HG03378 (cell line): ENCODE measurements at regions not wholly inside any gene's neighbourhood (a gene's known extent, or its start where the extent isn't known, plus 50 kb on each side); places are given as distances from the start of the nearest gene placed in this dataset.

Source experiments
- ATAC-seq: cut with Tn5 transposase; IDR thresholded peaks from one replicate; pipeline ENCODE4 v1.9.1; 2021; ENCODE audit warnings: mild to moderate bottlenecking, moderate library complexity; ENCODE audit not compliant: unreplicated experiment

DNA sequence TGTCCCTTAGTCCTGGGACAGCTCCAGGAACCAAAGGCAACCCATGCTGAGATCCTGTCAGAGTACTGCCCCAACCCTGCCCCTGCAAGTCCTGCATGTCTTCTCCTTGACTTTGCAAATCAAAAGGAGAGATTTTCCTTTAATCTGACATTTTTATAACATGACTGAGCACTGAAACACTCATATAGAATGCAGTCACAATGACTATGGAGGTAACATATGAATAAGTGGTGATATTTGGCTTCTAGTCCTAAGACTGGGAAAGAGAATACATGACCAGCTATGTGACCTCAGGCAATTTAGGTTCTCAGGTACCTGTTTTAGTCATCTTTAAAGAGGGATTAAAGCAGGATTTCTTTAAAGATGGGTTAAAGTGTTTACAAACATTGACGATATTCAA is 941.6 kb upstream of the CDH8 start:
- no peak for ATAC-seq

DNA sequence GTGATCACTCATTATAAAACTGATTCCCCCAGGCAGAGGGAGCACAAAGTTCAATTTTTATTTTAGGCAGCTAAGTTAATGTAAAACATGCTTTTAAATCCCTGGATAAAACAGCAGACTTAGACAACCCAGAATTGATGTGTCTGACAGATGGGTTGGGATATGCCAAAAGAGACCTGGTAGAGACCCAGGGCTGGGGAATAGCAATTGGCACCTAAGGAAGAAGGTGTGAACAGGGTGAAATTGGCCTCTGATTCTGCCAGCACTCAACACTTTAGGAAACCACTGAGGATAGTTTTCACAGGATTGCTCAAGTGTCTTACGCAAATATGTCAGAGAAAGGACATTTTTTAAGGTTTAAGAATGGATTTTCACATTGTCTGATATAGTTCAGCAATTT is 938.2 kb upstream of the CDH8 start:
- ATAC-seq, result no peak

DNA sequence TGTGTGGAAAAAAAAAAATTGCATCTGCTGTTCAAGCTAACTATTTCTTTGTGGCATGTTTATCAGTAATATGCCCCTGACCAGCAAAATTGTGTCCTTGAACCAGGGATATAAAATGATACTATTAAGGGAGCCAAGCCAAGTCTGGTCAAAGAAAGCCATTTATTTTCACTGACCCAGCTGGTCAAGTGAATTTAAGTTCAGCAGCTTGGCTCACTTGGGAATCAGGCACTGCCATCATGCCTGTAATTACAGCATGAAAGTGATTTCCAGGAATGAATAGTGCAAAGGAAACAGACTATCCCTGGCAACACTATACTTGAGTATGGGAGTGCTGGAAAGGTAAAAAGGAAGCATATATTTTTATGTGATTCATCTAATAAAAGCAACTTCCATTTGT is 934.6 kb upstream of the CDH8 start:
- ATAC-seq, result no peak

DNA sequence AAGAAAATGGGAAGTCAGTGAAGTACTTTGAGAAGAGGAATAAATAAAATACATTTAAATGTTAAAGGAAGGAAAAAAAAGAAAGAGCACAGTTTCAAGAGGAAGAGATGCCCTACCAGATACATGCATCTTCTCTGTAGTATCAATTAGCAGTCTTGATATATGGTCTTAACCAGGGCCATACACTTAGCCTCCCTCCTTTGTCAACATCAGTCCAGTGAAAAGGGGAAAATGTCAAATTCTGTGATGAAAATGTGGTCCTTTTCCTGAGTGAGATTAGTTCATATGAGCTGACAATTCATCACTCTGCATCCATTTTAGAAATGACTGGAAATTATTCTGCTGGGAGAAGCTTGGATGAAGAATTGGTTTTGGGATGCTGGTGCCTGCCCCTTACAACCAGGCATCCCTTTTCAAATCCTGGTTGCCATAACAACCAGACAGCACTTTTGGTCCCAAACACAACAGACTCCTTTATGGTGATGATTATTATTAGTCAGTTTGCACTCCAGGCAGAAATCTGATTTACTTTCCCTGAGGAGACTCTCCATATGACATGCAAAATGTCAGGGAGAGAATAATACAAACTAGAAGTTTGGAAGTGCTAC is 933.6 kb upstream of the CDH8 start:
- ATAC-seq, result no peak

DNA sequence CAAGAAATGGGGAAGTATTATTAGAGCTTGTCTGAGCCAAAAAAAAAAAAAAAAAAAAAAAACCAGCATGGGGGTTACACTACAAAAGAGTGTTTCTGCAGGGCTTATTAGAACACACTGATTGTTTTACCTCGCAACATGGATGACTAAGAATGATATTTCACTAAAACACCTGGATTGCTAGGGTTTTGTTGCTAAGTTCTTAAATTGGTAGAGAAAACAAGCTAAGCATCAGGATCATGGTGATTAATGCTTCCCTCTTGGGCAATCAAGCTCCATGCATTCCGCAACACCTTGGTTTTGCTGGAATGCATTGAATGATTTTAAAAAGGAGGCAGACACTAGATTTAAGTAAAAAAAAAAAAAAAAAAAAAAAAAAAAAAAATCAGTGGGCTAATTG is 931.4 kb upstream of the CDH8 start:
- ATAC-seq, result no peak

DNA sequence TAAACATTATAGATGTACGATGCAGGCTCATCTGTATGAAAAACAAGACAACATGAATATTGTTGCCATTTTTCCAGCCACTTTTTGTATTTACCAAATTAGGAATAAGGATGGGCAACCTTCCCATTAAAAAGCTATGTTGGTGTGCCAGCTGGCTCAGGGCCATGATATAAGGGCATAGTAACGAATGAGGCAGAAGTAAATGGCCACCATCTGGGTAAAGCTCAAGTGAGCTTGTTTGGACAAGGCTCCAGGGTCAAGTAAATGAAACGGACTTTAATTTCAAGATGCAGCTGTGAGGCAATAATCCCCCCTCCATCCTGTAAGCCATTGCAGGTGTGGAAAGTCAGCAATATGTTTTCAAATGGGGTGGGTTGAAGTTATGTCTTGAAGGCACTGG is 930.9 kb upstream of the CDH8 start:
- no peak for ATAC-seq

DNA sequence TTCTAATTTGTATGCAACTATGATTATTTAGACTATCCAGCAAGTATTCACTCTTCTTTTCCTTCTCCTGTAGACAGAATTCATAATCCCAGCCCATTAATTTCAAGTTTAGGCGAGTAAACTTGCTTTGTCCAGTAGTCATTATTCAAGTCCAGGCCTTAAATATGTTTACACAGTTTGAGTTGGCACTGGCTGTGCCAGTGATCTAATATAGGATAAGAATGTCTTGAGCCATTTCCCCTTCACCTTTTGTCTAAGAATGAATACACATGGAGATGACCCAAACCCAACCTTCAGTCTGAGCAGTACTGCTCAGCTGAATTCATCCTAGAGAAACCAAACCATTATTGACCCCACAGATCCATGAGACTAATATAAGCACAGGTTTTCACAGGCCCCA is 930.4 kb upstream of the CDH8 start:
- no peak for ATAC-seq

DNA sequence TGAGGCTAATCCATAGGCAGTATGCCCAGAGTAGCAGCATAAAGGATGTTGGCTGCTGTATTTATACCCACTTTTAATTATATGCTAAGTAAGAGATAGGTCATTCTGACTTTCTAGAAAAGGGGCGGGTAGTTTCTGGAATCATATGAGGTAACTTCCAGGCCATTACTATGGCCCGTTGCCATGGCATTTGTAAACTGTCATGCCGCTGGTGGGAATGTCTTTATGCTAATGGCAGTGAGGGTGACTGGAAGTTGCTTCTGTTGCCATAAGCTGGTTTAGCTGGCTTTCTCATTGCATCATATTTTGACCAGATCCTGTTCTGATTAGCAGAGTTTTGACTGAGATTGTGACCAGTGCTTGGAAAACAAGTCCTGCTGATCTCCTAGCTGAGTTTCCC is 929.6 kb upstream of the CDH8 start:
- no peak for ATAC-seq

DNA sequence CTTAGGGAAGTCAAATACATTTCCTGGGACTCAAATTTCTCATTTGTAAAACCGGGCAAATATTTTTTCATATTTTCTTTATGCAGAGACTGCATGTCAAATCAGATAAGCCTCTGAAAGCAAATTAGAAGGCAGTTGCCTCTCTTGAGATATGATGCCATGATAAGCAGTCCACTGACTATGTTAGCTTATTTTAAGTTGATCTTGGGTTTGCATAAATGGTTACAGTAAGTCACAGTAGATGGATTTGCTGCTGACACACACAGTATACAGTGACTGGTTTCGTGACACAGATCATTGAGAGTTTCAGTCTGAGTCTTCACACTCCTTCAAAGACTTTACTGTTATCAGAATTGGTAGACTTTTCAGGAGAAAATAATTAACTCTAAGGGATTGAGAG is 927.6 kb upstream of the CDH8 start:
- ATAC-seq, result no peak

DNA sequence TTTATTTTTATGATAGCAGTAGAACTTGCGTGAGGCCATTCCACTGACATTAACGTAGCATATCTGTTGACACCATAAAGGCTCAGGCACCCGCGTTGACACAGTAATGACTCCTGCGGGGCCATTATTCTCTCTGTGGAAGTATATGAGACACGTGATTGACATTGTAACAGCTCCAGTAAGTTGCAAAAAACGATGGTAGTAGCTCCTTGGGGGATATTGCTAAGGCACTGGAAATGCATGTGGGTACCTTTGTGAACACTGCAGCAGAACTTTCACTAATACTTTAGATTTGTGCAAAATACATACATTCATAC is 918.8 kb upstream of the CDH8 start:
- no peak for ATAC-seq

DNA sequence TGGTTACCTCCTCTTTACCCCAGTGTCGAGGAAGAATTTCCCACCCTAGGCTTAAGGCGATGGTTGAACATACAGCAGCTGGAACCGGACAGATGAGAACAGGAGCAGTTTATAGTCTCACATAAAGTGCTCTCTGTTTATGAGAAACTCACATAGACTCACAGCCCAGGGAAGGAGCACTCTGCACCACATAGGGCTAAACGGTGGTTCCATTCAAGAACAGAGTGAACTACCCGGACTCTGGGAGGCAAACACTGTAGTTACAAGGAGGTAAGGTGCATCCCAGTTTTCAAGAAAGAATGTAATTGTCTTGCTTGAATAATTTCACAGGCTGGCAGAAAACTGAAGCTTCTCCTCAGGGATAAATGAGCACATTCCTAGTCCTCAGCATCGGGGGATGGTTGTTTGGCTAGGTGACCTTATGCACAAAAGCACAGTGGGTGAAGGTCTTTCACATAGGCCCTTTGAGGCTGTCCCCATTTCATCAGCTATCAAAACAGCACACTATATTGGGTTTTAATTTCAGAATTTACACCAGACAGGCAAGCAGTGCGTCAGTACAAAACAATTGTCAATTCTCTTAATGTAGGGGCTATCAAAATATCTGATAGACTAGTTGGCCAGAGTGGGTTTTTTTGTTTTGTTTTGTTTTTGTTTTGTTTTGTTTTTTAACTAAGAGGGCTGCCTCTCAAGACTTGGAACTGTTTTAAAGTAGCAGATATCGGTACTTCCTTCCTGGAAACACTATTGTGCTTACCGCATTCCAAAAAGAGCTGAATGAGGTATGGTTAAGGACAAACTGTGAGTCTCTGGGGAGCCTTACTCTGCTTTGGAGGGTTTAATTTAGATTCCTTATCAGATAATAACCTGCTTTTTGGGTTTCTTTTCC is 918.1 kb upstream of the CDH8 start:
- ATAC-seq, result no peak

DNA sequence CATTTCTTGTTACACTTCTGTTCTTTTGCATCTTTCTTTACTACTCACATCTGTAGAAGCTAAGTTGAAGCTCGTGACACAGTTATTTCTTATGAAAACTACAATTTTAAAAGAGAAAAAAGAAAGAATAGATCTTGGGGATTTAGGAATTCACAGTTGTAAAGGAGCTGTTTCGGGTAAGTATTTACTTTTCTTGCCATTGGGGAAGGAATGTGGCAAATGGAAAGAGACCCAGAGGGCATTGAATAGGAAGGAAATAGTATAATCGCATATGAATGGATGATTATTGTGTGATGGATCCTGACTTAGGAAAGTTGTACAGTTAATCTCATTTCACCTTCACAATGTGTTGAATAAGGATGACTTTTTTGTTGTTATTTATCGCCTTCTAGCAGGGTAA is 914.1 kb upstream of the CDH8 start:
- ATAC-seq, result no peak

DNA sequence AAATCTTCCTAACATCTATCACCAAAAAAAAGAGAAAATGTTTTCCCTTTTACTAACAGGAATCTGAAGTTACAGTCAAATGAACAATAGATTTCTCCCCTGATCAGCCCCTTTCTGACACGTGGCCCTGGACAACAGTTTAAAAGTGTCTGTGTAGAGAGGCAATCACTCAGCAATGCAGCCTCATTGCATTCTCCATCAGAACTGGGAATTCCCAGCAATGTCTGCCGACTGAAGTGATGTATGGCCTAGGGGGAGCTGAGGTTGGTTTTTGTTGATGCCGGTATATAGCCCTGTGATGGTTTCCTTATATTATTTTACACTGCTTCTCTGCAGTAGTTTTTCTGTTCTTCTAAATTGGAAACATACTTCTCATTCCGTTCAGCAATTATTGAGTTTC is 904.3 kb upstream of the CDH8 start:
- no peak for ATAC-seq

DNA sequence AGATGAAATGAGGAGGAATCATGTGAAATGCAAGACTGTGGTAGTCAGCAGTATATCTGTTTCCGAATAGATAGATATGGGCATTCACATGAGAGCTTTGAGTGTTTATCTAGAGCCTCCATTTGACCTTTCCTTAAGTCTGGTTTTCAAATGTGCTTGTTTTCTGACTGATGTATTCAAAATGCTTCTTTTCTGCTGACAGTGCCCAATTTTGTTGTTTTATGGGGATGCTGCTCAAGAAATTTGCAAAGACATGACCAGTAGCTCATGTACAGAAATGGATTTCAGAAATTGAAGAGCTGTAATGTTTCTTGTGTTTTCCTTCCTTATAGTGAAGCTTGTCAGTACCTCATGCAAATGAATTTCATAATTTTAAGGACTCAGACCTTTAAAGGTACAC is 903.4 kb upstream of the CDH8 start:
- no peak for ATAC-seq

DNA sequence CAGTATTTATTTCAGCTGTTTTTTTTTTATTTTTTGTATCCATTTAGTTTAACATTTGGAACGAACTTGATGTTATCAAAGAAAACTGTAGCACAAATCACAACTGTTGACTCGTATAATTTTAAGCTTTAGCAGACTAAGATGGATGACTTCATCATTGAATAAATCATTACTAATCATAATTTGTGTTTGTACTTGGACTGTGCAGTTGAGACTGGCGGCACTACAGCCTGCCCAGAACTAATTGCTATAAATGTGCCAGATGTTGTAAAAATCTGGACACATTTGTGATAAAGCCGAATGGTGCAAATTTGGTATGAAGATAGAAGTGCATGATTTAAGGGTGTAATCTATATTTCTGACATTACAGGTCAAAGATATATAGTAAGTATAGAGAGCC is 897.7 kb upstream of the CDH8 start:
- no peak for ATAC-seq

DNA sequence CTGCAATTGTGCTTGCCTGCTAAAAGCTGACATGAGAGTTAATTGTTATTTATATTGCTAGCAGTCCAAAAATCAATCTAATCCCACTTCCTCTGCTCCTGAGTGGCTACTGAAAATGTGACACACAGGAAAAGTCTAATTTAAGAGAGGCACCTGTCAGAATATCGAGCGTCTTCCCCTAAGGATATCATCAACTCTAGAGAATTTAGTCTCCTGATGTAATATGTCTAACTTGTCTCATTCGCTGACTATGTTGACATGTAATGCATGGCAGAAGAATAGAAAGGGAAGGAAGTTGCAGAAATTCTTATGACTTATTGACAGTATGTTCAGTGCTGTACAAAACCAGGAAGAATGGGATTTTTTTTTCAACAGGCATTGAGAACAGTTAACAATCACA is 893.4 kb upstream of the CDH8 start:
- ATAC-seq, result no peak

DNA sequence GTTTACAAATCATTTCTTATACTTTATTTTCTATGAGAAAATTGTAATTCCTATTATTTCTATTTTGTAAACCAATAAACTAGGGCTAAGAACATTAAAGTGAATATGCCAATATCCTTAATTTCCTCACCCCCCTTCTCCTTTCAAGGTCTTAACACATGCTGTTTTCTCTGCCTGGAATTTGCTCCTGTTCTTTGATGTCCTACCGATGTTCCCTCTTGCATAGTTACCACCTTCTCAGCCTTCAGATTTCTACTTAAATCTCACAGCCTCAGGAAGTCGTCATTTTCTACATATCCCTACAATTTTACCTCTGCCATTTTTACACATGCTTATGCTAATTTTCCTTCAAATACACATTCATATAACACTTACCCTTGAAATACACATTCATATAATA is 890.9 kb upstream of the CDH8 start:
- no peak for ATAC-seq

DNA sequence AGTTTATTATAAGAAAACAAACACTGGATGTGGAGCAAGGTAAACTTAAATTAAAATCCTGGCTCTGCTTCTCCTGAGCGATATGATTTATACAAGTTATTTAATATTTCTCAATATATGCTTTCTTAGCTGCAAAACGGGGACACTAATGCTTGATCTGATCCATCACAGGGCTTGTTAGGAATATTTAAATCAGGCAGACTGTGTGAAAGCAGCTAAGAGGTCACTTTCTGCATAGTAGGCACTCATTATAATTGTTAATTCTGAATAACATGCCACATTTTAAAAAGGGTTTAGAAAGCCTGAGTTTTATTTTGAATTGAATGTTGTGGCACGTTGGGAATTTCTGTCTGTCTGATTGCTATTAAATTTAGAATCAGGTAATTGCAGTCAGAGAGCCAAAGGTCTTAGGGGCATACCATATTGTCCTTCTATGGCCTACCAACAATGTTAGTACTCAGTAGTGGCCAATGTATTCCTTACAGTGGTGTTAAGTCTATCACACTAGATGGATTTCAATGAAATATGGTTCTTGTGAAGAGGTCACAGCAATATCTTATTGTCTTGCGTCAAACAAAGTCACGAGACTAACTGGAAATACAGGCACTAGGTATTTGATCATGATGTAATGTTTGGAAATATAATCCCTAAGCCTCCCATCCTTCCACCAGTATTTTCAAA is 890.0 kb upstream of the CDH8 start:
- ATAC-seq, result no peak

DNA sequence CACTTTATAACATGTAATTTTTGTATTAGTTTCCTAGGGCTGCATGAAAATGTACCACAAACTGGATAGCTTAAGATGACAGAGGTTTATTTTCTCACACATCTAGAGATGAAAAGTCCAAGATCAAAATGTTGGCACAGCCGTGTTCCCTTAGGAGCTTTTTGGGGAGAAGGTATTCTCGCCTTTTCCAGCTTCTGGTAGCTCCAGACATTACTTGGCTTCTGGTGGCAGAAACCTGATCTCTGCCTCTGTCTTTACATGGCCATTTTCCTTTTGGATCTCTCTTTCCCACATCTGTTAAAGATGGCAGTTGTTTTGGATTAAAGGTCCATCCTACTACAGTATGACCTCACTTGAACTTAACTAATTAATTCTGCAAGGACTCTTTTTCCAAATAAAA is 885.7 kb upstream of the CDH8 start:
- no peak for ATAC-seq

DNA sequence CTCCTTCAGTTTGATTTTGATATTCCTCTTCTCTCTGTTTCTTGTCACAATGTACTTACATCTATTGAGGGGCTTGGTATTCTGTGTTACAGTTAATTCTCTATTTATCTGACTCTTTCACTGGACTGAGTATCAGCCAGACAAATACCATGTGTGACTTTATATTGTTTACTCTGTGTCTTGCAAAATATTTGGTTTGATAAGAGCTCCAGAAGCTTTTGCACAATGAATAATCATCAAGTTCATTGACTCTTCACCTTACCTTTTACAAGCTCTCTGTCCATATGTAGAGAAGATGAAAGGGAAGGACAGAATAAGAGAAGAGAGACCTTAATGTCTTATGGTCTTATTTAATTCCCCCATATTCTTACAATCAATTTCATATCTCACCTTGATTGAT is 877.7 kb upstream of the CDH8 start:
- ATAC-seq, result no peak

DNA sequence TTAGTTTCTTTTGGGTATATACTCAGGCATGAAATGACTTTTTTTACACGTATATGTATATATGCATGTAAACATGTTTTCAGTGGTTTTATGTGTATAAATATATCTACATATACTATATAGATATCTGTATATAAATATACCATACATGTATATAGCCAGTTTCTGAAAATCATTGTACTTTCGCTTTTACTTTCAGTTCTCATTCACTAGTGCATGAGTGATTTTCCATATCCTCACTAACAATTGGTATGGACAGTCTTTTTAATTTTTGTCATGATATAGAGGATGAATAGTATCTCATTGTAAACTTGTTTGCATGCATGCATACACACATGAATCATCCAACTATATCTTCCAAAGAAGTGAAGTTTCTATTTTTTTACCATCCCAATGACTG is 877.1 kb upstream of the CDH8 start:
- ATAC-seq, result no peak

DNA sequence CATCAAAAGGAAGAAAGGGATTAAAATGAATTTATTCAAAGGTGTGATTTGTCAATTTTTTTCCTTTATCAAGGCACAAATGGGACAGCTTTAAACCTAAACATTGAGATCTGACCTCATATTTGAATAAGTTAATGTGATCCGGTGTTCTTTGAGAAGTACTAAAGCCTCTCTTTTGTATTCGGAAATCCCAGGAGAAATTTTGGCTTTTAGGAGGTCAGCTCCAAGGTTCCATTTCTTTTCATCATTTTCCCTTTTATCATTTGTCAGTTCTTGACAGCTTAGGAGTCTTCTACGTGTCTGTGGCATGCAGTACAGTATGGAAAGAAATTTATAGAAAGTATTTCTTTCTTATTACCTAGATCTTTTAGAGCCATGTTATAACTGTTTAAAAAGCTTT is 873.4 kb upstream of the CDH8 start:
- ATAC-seq, result no peak
